HepG2 (cell line): ENCODE measurements at regions not wholly inside any gene's neighbourhood (a gene's known extent, or its start where the extent isn't known, plus 50 kb on each side); places are given as distances from the start of the nearest gene placed in this dataset.

Source experiments
- TF ChIP-seq, protein P1 (sequence below): IDR thresholded peaks from 2 replicates; pipeline ENCODE4 v1.6.1; 2016
- TF ChIP-seq, protein P2 (sequence below): sonication (generic); formaldehyde crosslinking; IDR thresholded peaks from 2 replicates; pipeline ENCODE4 v1.5.0; 2020; ENCODE audit warnings: missing genetic modification reagents

DNA sequence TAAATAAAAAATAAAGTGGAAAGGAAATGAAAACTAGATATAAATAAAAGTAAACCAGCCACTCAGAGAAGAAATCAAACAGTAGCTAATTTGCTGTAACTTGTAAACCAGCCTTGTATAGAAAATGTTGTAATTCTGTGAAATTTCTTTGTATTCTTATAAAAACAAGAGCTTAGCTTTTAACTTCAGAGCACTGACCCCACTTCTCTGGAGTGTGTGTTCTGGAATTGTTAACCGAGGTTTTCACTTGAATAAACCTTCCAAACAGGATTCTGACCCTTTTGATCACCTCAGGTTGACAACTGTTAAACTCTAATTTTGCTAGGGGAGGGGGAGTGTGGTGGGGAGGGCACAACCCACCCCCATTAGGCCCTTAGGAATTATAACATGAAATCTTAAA, 151.9 kb upstream of the TRIM24 start:
- TF ChIP-seq, protein P1, sequence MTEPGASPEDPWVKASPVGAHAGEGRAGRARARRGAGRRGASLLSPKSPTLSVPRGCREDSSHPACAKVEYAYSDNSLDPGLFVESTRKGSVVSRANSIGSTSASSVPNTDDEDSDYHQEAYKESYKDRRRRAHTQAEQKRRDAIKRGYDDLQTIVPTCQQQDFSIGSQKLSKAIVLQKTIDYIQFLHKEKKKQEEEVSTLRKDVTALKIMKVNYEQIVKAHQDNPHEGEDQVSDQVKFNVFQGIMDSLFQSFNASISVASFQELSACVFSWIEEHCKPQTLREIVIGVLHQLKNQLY: no peak
- TF ChIP-seq, protein P2, sequence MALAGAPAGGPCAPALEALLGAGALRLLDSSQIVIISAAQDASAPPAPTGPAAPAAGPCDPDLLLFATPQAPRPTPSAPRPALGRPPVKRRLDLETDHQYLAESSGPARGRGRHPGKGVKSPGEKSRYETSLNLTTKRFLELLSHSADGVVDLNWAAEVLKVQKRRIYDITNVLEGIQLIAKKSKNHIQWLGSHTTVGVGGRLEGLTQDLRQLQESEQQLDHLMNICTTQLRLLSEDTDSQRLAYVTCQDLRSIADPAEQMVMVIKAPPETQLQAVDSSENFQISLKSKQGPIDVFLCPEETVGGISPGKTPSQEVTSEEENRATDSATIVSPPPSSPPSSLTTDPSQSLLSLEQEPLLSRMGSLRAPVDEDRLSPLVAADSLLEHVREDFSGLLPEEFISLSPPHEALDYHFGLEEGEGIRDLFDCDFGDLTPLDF (CRISPR knock-in tag): no peak
